ENCODE measurements at regions not wholly inside any gene's neighbourhood (a gene's known extent, or its start where the extent isn't known, plus 50 kb on each side); places are given as distances from the start of the nearest gene placed in this dataset.
A peak's percentile ranks its signal among the peaks of the same experiment; 100 is the strongest.

- intact Hi-C loops (cut with DNase I), result no loop called here
- 79 to 88% (median 83%) methylated on average over 7 to 16 of the region's 16 CpGs for WGBS, 4 donors
- DNase-seq (no peak), ATAC-seq (no peak)
- Histone ChIP-seq H3K4me3 (no peak overlapping the region), H3K27ac (no peak overlapping the region), H3K36me3 (no peaks in the 10 kb centered on the region), H3K9me3 (no peaks in the 10 kb centered on the region), H3K4me1 (no peaks in the 10 kb centered on the region), H3K27me3 (peaks cover 0 to 6% (median 0%) of the 10 kb centered on the region in 9 donors)
- TF ChIP-seq, protein P1, sequence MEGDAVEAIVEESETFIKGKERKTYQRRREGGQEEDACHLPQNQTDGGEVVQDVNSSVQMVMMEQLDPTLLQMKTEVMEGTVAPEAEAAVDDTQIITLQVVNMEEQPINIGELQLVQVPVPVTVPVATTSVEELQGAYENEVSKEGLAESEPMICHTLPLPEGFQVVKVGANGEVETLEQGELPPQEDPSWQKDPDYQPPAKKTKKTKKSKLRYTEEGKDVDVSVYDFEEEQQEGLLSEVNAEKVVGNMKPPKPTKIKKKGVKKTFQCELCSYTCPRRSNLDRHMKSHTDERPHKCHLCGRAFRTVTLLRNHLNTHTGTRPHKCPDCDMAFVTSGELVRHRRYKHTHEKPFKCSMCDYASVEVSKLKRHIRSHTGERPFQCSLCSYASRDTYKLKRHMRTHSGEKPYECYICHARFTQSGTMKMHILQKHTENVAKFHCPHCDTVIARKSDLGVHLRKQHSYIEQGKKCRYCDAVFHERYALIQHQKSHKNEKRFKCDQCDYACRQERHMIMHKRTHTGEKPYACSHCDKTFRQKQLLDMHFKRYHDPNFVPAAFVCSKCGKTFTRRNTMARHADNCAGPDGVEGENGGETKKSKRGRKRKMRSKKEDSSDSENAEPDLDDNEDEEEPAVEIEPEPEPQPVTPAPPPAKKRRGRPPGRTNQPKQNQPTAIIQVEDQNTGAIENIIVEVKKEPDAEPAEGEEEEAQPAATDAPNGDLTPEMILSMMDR (IDR thresholded peaks at IDR 0.05), result no peak
- TF ChIP-seq POLR2A (IDR thresholded peaks at IDR 0.05), result no peak
Measured at GRCh38 chr22:48645766-48646165, 1181.9 kb downstream of the BRD1 start.

DNA sequence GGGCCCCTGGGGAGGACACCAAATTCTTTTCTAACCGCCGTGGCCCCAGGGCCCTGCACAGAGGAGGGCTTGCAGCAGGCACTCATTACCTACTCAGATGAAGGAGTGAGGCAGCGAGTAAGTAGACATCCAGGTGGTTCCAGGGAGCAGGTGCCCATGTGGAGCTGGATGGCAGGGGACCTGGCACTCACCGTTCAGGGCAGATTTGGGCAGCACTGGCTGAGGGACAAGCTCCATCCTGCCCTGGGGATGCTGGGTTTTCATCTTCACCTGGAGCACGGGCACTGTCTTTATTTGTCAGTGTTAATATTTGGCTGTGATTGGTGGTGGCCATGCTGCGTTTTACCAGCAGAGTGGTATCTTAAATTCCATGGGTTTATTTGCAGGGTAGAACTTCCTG is 1182.7 kb downstream of the BRD1 start:
- TF ChIP-seq, protein P1 (IDR thresholded peaks at IDR 0.05), result no peak
- TF ChIP-seq POLR2A (IDR thresholded peaks at IDR 0.05), result no peak
- H3K27ac ChIP-seq, result no peak overlapping the region
- no peaks in the 10 kb centered on the region for H3K9me3 ChIP-seq
- DNase-seq (peak in 1 of 5 donors; percentile 46), ATAC-seq (no peak)
- intact Hi-C loops (cut with DNase I), result no loop called here
- H3K36me3 ChIP-seq, result no peaks in the 10 kb centered on the region
- H3K4me1 ChIP-seq, result no peaks in the 10 kb centered on the region
- H3K27me3 ChIP-seq, result peaks cover 0 to 5% (median 0%) of the 10 kb centered on the region in 9 donors
- WGBS, 4 donors, result 68 to 79% (median 77%) methylated on average over 6 of the region's 6 CpGs
- H3K4me3 ChIP-seq, result no peak overlapping the region

GRCh38 chr22:48644108-48644507 is 1183.6 kb downstream of the BRD1 start:
- TF ChIP-seq, protein P1 (IDR thresholded peaks at IDR 0.05), result no peak
- no peak for TF ChIP-seq POLR2A (IDR thresholded peaks at IDR 0.05)
- Histone ChIP-seq H3K4me3 (no peak overlapping the region), H3K27me3 (peaks cover 0 to 5% (median 0%) of the 10 kb centered on the region in 9 donors), H3K27ac (no peak overlapping the region), H3K4me1 (no peaks in the 10 kb centered on the region), H3K9me3 (no peaks in the 10 kb centered on the region), H3K36me3 (no peaks in the 10 kb centered on the region)
- 56 to 71% (median 61%) methylated on average over 7 to 9 of the region's 9 CpGs for WGBS, 4 donors
- intact Hi-C loops (cut with DNase I), result no loop called here
- no peak for ATAC-seq
- peak in 1 of 5 donors; percentile 52 for DNase-seq

DNA sequence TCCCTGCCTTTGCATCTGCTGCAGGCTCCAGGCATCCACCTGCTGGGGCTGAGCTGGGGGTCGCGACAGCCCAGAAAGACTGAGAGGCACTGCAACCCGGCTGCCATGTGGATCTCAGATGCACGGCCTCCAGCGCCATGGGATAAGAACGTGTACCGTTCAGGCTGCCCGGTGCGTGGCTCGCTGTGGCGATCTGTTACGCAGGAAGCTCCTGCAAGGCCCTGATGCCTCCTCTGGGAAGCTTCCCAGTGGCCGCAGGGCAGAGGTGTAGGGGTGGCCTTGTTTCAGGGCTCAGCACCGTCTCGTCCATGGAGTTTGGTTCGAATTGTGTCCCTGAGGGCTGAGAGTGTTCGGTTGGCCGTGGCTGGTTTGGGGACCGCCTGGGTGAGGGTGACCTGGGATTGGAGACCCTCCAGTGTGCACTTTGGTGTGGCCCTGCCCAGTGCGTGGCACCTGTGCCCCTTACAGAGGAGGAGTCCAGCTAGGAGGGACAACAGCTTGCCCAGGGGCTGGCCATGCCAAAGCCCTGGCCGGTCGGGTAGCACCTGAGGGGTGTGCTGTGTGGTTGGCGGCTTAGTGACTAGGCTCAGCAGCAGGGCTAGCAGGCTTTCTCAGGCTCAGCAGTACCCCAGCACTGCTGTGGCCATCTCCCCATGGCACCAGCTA is 1184.5 kb downstream of the BRD1 start:
- WGBS, 4 donors, result 82 to 91% (median 88%) methylated on average over 22 to 23 of the region's 23 CpGs
- intact Hi-C loops (cut with DNase I), result no loop called here
- Histone ChIP-seq H3K4me3 (no peak overlapping the region), H3K27ac (no peak overlapping the region), H3K9me3 (no peaks in the 10 kb centered on the region), H3K36me3 (no peaks in the 10 kb centered on the region), H3K4me1 (no peaks in the 10 kb centered on the region), H3K27me3 (peaks cover 0 to 5% (median 0%) of the 10 kb centered on the region in 9 donors)
- TF ChIP-seq, protein P1 (IDR thresholded peaks at IDR 0.05), result no peak
- TF ChIP-seq POLR2A (IDR thresholded peaks at IDR 0.05), result no peak
- ATAC-seq, result no peak
- peak in 1 of 5 donors; percentile 47 for DNase-seq

Data from heart left ventricle (tissue), 16 donors.